ENCODE measurements at regions not wholly inside any gene's neighbourhood (a gene's known extent, or its start where the extent isn't known, plus 50 kb on each side); places are given as distances from the start of the nearest gene placed in this dataset.
"Not testable (repeated sequence)": the region's sequence is repeated elsewhere in the genome, so short reads cannot be mapped to it uniquely, and the experiment has no call there.

DNA sequence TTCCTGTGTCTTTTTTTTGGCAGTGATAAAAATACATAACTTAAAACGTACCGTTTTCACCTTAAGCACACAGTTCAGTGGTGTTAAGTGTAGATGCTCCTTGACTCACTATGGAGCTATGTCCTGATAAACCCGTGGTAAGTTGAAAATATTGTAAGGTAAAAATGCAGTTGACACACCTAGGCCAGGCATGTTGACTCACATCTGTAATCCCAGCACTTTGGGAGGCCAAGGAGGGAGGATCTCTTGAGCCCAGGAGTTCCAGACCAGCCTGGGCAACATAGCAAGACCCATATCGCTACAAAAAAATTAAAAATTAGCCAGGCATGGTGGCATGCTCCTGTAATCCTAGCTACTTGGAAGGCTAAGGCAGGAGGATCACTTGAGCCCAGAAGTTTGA is 73.6 kb upstream of the COG2 start:
- WGBS, 3 donors = 72 to 85% (median 82%) methylated on average over 4 of the region's 4 CpGs
- no peaks in the 10 kb centered on the region for H3K9me3 ChIP-seq
- H3K27ac ChIP-seq = no peak overlapping the region
- TF ChIP-seq, protein P1, sequence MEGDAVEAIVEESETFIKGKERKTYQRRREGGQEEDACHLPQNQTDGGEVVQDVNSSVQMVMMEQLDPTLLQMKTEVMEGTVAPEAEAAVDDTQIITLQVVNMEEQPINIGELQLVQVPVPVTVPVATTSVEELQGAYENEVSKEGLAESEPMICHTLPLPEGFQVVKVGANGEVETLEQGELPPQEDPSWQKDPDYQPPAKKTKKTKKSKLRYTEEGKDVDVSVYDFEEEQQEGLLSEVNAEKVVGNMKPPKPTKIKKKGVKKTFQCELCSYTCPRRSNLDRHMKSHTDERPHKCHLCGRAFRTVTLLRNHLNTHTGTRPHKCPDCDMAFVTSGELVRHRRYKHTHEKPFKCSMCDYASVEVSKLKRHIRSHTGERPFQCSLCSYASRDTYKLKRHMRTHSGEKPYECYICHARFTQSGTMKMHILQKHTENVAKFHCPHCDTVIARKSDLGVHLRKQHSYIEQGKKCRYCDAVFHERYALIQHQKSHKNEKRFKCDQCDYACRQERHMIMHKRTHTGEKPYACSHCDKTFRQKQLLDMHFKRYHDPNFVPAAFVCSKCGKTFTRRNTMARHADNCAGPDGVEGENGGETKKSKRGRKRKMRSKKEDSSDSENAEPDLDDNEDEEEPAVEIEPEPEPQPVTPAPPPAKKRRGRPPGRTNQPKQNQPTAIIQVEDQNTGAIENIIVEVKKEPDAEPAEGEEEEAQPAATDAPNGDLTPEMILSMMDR (IDR thresholded peaks at IDR 0.05) = no peak
- intact Hi-C loops (cut with DNase I) = no loop called here
- no peaks in the 10 kb centered on the region for H3K27me3 ChIP-seq (ENCODE audit: insufficient read depth in 3 of 3, low read length in 2 of 3)
- ATAC-seq = no peak
- no peak for DNase-seq
- H3K4me1 ChIP-seq = no peaks in the 10 kb centered on the region
- no peak overlapping the region for H3K4me3 ChIP-seq
- H3K36me3 ChIP-seq (ENCODE audit: insufficient read depth in 1 of 2, low read depth in 1 of 2) = no peaks in the 10 kb centered on the region

DNA sequence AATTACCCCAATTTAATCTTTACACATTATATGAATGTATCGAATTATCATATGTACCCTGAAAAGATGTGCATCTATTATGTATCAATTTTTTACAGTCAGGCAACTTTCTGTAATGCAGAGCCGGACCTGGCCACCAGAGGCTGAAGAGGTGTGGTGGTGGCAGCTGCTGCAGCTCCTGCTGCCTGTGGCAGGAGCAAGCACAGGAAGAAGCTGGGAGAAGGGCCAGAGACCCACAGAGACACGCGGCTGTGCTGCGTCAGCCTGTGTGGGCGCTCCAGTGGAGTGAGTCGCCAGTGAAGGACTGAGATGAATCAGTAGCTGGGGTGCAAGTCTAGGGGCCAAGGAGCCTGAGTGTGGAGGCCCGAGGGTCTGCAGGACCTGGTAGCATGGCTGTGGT is 74.3 kb upstream of the COG2 start:
- H3K4me1 ChIP-seq = no peaks in the 10 kb centered on the region
- no peak for DNase-seq
- no peak overlapping the region for H3K27ac ChIP-seq
- intact Hi-C loops (cut with DNase I) = no loop called here
- WGBS, 3 donors = 85 to 87% (median 86%) methylated on average over 8 of the region's 8 CpGs
- no peaks in the 10 kb centered on the region for H3K36me3 ChIP-seq (ENCODE audit: insufficient read depth in 1 of 2, low read depth in 1 of 2)
- no peaks in the 10 kb centered on the region for H3K9me3 ChIP-seq
- H3K4me3 ChIP-seq = no peak overlapping the region
- TF ChIP-seq, protein P1 (IDR thresholded peaks at IDR 0.05) = no peak
- no peaks in the 10 kb centered on the region for H3K27me3 ChIP-seq (ENCODE audit: insufficient read depth in 3 of 3, low read length in 2 of 3)
- no peak for ATAC-seq

DNA sequence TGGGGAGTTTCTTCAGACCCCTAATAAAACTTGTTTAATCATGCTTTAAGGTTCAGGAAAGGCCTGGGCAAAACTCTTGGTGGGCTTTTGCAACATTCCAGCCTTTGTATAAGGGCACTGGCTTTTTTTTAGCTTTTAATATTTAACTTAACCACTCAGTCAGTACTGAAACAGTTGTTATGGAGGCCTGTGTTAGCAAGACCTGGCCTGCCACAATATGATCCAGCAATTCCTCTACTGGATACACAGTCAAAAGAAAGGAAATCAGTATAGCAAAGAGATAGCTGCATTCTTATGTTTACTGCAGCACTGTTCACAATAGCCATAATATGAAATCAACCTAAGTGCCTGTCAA is 75.1 kb upstream of the COG2 start:
- intact Hi-C loops (cut with DNase I) = no loop called here
- Histone ChIP-seq H3K4me3 (no peak overlapping the region), H3K36me3 (ENCODE audit: insufficient read depth in 1 of 2, low read depth in 1 of 2) (no peaks in the 10 kb centered on the region), H3K27me3 (ENCODE audit: insufficient read depth in 3 of 3, low read length in 2 of 3) (no peaks in the 10 kb centered on the region), H3K27ac (no peak overlapping the region), H3K9me3 (no peaks in the 10 kb centered on the region), H3K4me1 (no peaks in the 10 kb centered on the region)
- ATAC-seq = no peak
- DNase-seq = no peak
- TF ChIP-seq, protein P1 (IDR thresholded peaks at IDR 0.05) = no peak

DNA sequence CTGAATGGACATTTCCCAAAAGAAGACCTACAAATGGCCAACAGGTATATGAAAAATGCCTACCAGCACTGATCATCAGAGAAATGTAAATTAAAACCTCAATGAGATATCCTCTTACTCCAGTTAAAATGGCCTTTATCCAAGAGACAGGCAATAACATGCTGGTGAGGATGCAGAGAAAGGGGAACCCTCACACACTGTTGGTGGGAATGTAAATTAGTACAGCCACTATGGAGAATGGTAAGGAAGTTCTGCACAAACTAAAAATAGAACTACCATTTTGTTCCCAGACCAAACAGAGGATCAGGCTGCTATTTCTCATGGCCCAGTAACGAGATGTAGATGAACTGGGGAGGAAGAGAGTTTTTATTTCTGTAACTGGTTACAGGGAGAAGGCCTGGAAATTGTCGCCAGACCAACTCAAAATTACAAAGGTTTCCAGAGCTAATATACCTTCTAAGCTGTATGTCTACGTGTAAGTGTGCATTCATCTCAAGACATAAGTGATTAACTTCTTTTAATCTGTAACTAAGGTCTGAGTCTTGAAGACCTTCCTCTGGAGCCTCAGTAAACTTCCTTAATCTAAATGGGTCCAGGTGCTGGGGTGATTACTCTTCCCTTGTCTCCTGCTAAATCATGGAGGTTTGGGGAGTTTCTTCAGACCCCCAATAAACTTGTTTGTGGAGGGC is 75.6 kb upstream of the COG2 start:
- ATAC-seq, H3K27ac ChIP-seq: not testable (repeated sequence)

DNA sequence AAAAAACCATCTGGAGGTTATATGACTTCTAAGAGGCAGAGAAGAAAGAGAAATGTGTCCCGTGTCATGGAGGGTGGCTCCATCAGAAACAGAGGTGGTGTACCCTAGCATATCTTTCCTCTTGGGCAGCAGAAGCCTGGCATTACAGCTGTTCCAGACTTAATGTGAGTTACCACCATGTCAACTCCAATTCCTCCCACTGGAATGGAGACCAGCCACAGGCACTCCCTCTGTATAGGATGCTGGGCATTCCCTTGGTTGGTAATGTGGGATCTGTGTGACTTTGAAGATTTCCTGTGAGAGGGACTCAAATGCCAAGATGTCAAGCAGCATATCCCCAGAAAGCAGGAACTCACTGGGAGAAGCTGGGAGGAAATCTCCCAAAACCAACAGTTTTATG is 77.1 kb upstream of the COG2 start:
- no peak overlapping the region for H3K27ac ChIP-seq
- H3K4me1 ChIP-seq = no peaks in the 10 kb centered on the region
- intact Hi-C loops (cut with DNase I) = no loop called here
- TF ChIP-seq, protein P1 (IDR thresholded peaks at IDR 0.05) = no peak
- no peak for ATAC-seq
- no peak overlapping the region for H3K4me3 ChIP-seq
- no peaks in the 10 kb centered on the region for H3K27me3 ChIP-seq (ENCODE audit: insufficient read depth in 3 of 3, low read length in 2 of 3)
- no peaks in the 10 kb centered on the region for H3K9me3 ChIP-seq
- no peaks in the 10 kb centered on the region for H3K36me3 ChIP-seq (ENCODE audit: insufficient read depth in 1 of 2, low read depth in 1 of 2)
- 73 to 83% (median 81%) methylated on average over 1 of the region's 1 CpG for WGBS, 3 donors
- no peak for DNase-seq

More for the DNA sequence above, 75.6 kb upstream of the COG2 start:
- intact Hi-C loops (cut with DNase I); H3K4me1 ChIP-seq; DNase-seq; H3K27me3 ChIP-seq (ENCODE audit: insufficient read depth in 3 of 3, low read length in 2 of 3); H3K9me3 ChIP-seq; H3K36me3 ChIP-seq (ENCODE audit: insufficient read depth in 1 of 2, low read depth in 1 of 2); H3K4me3 ChIP-seq: not testable (repeated sequence)
- 58 to 64% (median 62%) methylated on average over 3 of the region's 3 CpGs for WGBS, 3 donors
